SHP77 treated with DMSO at 0.1 percent for 48 hours (cell line): ENCODE measurements at regions not wholly inside any gene's neighbourhood (a gene's known extent, or its start where the extent isn't known, plus 50 kb on each side); places are given as distances from the start of the nearest gene placed in this dataset.

Source experiments
- DNase-seq: peaks from one replicate; lab custom pipeline; 2025; lab: John Stamatoyannopoulos, UW

GRCh38 chr1:198864695-198865094 is 225.9 kb downstream of the PTPRC start:
- no peak for DNase-seq

GRCh38 chr1:198865319-198865718 is 226.5 kb downstream of the PTPRC start:
- no peak for DNase-seq

- DNase-seq = no peak
Observed at GRCh38 chr1:198867182-198867581, 228.3 kb downstream of the PTPRC start.

- no peak for DNase-seq
Observed at GRCh38 chr1:198873696-198874230, 234.9 kb downstream of the PTPRC start.

- no peak for DNase-seq
Observed at GRCh38 chr1:198876371-198876871, 237.6 kb downstream of the PTPRC start.

- no peak for DNase-seq
Observed at GRCh38 chr1:198878566-198878965, 239.7 kb downstream of the PTPRC start.

- no peak for DNase-seq
Observed at GRCh38 chr1:198879711-198880306, 241.0 kb downstream of the PTPRC start.

GRCh38 chr1:198880397-198880796 is 241.6 kb downstream of the PTPRC start:
- DNase-seq = no peak

- no peak for DNase-seq
Observed at GRCh38 chr1:198880818-198881597, 242.2 kb downstream of the PTPRC start.

GRCh38 chr1:198883184-198883583 is 244.3 kb downstream of the PTPRC start:
- no peak for DNase-seq

GRCh38 chr1:198887866-198888265 is 249.0 kb downstream of the PTPRC start:
- DNase-seq = no peak

GRCh38 chr1:198888379-198888943 is 249.6 kb downstream of the PTPRC start:
- no peak for DNase-seq

- DNase-seq = no peak
Observed at GRCh38 chr1:198889101-198889500, 250.3 kb downstream of the PTPRC start.

- no peak for DNase-seq
Observed at GRCh38 chr1:198889749-198890148, 250.9 kb downstream of the PTPRC start.

- DNase-seq = no peak
Observed at GRCh38 chr1:198890214-198890930, 251.5 kb downstream of the PTPRC start.

GRCh38 chr1:198892065-198892464 is 253.2 kb downstream of the PTPRC start:
- DNase-seq = peak; percentile 36

- no peak for DNase-seq
Observed at GRCh38 chr1:198893141-198893540, 254.3 kb downstream of the PTPRC start.

GRCh38 chr1:198893763-198894444 is 255.1 kb downstream of the PTPRC start:
- DNase-seq = no peak

- DNase-seq = no peak
Observed at GRCh38 chr1:198901266-198901665, 262.4 kb downstream of the PTPRC start.

GRCh38 chr1:198902655-198903054 is 263.8 kb downstream of the PTPRC start:
- no peak for DNase-seq

GRCh38 chr1:198903203-198903602 is 264.4 kb downstream of the PTPRC start:
- no peak for DNase-seq

GRCh38 chr1:198903621-198904020 is 264.8 kb downstream of the PTPRC start:
- no peak for DNase-seq
